Left lung (tissue), 4 donors: ENCODE measurements at regions not wholly inside any gene's neighbourhood (a gene's known extent, or its start where the extent isn't known, plus 50 kb on each side); places are given as distances from the start of the nearest gene placed in this dataset.
"Not testable (repeated sequence)": the region's sequence is repeated elsewhere in the genome, so short reads cannot be mapped to it uniquely, and the experiment has no call there.

Experiments used
- ATAC-seq: fragments of 200-7000 bp; cut with Tn5 transposase; one replicate; pipeline ENCODE4 v1.9.1; 2020; ENCODE audit warnings: moderate library complexity
- DNase-seq, 4 donors: peaks; one replicate each; pipeline ENCODE4 v3.0.0-alpha.2; 2013 to 2020
- H3K27ac ChIP-seq, 2 donors: fragments of 200-600 bp; sonication (generic) in 1 of 2; one replicate each; pipeline versions ENCODE4 v1.5.0 to v1.8.0; 2020 to 2021
- H3K27me3 ChIP-seq, 2 donors: fragments of 200-600 bp; sonication (generic) in 1 of 2; one replicate each; pipeline versions ENCODE4 v1.5.0 to v1.8.0; 2020 to 2021
- H3K36me3 ChIP-seq, 2 donors: fragments of 200-600 bp; sonication (generic) in 1 of 2; one replicate each; pipeline versions ENCODE4 v1.5.0 to v1.8.0; 2020 to 2021
- H3K4me1 ChIP-seq, 2 donors: fragments of 200-600 bp; one replicate each; pipeline ENCODE4 v1.8.0; 2021
- H3K4me3 ChIP-seq, 2 donors: fragments of 200-600 bp; sonication (generic) in 1 of 2; one replicate each; pipeline versions ENCODE4 v1.5.0 to v1.8.0; 2020 to 2021; ENCODE audit warnings: mild to moderate bottlenecking in 1 of 2
- H3K9me3 ChIP-seq, 2 donors: fragments of 200-600 bp; sonication (generic) in 1 of 2; one replicate each; pipeline versions ENCODE4 v1.5.0 to v1.8.0; 2020 to 2021
- intact Hi-C, 2 donors: fragments of 100-400 bp; cut with DNase I; formaldehyde crosslinking; loops; one replicate each; pipeline versions ENCODE4 v1.11.2 to v1.14.2; 2022
- TF ChIP-seq, protein P1 (sequence below), 2 donors: fragments of 200-600 bp; sonication (generic) in 1 of 2; IDR thresholded peaks; one replicate each; pipeline versions ENCODE4 v1.5.0 to v1.8.0; 2021; ENCODE audit warnings: antibody characterized with exemption in 2 of 2
- donor health status: DM: no; HTN: yes; CAD: no.
- donor health status: DM: no; HTN: no; CAD: no.

DNA sequence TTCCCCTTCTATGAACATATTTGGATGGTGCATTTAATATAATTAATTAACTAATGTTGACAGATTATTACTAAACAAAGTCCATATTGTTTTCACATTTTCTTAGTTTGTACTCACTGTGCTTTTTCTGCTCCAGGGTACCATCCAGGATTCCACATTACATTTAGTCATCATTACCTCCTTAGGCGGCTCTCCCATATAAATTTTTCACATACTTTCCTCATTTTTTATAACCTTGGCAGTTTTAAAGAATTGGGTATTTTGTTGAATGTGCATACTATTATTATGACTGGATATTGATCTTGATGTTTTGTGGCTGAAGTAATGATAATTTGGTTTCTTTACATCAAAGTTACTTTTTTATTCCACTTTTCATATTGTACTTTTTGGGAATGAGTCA, 755.6 kb upstream of the ANO3 start:
- ATAC-seq (no peak), DNase-seq (no peak)
- TF ChIP-seq, protein P1, sequence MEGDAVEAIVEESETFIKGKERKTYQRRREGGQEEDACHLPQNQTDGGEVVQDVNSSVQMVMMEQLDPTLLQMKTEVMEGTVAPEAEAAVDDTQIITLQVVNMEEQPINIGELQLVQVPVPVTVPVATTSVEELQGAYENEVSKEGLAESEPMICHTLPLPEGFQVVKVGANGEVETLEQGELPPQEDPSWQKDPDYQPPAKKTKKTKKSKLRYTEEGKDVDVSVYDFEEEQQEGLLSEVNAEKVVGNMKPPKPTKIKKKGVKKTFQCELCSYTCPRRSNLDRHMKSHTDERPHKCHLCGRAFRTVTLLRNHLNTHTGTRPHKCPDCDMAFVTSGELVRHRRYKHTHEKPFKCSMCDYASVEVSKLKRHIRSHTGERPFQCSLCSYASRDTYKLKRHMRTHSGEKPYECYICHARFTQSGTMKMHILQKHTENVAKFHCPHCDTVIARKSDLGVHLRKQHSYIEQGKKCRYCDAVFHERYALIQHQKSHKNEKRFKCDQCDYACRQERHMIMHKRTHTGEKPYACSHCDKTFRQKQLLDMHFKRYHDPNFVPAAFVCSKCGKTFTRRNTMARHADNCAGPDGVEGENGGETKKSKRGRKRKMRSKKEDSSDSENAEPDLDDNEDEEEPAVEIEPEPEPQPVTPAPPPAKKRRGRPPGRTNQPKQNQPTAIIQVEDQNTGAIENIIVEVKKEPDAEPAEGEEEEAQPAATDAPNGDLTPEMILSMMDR (IDR thresholded peaks at IDR 0.05): no peak
- Histone ChIP-seq H3K27ac (no peak overlapping the region), H3K27me3 (no peaks in the 10 kb centered on the region), H3K4me1 (no peaks in the 10 kb centered on the region), H3K36me3 (no peaks in the 10 kb centered on the region), H3K9me3 (no peaks in the 10 kb centered on the region), H3K4me3 (no peak overlapping the region)
- intact Hi-C loops: no loop called here

DNA sequence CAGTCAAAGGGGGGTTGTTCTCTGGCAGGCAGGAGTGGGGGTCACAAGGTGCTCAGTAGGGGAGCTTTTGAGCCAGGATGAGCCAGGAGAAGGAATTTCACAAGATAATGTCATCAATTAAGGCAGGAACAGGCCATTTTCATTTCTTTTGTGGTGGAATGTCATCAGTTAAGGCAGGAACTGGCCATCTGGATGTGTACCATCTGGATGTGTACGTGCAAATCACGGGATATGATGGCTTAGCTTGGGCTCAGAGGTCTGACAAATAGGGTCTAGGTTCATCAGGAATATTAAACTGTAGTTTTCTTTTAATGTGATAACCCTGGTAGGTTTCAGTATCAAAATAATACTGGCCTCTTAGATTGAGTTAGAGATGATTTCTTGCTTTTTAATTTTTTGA, 752.4 kb upstream of the ANO3 start:
- H3K9me3 ChIP-seq, DNase-seq, H3K27ac ChIP-seq, H3K4me1 ChIP-seq, ATAC-seq, H3K36me3 ChIP-seq, H3K4me3 ChIP-seq, H3K27me3 ChIP-seq, intact Hi-C loops: not testable (repeated sequence)

DNA sequence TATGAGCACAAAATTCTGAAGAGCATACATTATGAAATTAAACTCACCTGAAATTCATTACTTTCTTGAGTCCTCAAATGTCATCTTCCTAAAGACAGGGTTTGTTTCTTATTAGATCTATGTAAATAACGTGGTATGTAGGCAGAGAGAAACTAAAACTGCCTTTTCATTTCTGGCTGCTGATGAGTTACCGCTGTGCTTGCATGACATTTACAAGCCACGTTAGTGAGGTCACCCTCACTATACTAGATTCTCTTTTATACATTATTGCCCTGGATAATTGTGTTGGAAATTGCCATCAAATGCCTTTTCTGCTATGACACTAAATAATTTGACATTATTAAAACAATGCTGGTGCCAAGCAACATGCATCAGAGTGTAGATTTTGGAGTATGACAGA, 748.3 kb upstream of the ANO3 start:
- no peaks in the 10 kb centered on the region for H3K36me3 ChIP-seq

DNA sequence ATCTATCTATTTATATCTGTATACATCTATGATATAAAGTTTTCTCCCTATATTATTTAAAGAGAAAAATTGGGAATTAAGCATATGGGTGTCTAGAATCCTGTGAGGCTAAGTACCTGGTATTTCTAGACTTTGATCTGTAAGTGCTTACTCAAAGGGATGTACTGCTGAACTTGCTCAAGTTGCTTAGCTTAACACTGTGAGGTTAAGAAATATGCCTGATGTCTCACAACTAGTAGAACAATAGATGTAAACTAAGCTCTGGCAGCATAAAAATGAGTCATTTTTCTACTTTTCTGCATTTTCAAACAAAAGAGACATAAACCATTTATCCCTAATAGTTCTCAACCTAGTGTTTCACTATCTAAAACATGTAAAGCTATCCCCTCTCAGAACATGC, 744.4 kb upstream of the ANO3 start:
- H3K36me3 ChIP-seq: no peaks in the 10 kb centered on the region
- peaks cover 0 to 10% of the 10 kb centered on the region in 2 donors for H3K9me3 ChIP-seq
- TF ChIP-seq, protein P1 (IDR thresholded peaks at IDR 0.05): no peak
- no peak overlapping the region for H3K27ac ChIP-seq
- ATAC-seq: no peak
- intact Hi-C loops: no loop called here
- no peak overlapping the region for H3K4me3 ChIP-seq
- H3K4me1 ChIP-seq: no peaks in the 10 kb centered on the region
- no peaks in the 10 kb centered on the region for H3K27me3 ChIP-seq
- no peak for DNase-seq

More for the DNA sequence above, 748.3 kb upstream of the ANO3 start:
- DNase-seq (no peak), ATAC-seq (no peak)
- TF ChIP-seq, protein P1 (IDR thresholded peaks at IDR 0.05): no peak
- H3K27me3 ChIP-seq: no peaks in the 10 kb centered on the region
- H3K27ac ChIP-seq: no peak overlapping the region
- intact Hi-C loops: no loop called here
- no peak overlapping the region for H3K4me3 ChIP-seq
- peaks cover 0 to 5% of the 10 kb centered on the region in 2 donors for H3K9me3 ChIP-seq
- no peaks in the 10 kb centered on the region for H3K4me1 ChIP-seq

DNA sequence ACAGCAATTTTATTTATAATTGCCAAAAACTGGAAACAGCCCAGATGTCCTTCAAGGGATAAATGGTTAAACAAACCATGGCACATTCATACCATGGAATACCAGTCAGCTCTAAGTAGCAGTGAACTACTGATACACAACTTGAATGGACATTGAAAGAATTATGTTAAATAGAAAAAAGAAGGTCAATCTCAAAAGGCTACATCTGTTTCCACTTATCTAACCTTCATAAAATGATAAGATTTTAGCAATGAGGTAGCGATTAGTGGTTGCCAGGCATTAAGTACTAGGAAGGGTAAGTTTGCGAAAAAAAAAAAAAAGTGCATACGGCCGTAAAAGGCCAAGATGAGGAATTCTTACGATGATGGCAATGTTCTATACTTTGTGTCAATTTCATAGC, 738.7 kb upstream of the ANO3 start:
- intact Hi-C loops: no loop called here
- H3K27me3 ChIP-seq: no peaks in the 10 kb centered on the region
- DNase-seq (no peak), ATAC-seq (no peak)
- H3K4me3 ChIP-seq: no peak overlapping the region
- H3K36me3 ChIP-seq: no peaks in the 10 kb centered on the region
- peaks cover 0 to 6% of the 10 kb centered on the region in 2 donors for H3K9me3 ChIP-seq
- TF ChIP-seq, protein P1 (IDR thresholded peaks at IDR 0.05): no peak
- no peak overlapping the region for H3K27ac ChIP-seq
- no peaks in the 10 kb centered on the region for H3K4me1 ChIP-seq

DNA sequence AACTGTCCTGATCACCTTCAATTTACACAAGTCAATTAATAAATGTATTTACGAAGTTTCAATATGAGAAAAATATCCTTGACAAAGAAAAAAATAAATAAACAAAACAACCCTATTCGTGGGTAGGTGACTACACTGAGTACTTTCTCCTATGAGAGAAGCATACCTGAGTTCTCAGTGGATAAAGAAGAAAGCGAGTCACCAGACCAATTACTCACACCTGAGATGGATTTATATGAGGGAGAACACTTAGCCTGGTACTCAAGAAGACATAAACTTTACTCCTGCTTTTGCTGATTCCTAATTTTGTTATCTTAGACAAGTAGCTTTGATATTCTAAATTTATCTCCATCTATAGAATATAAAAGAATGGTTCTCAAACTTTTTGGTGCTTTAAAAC, 735.2 kb upstream of the ANO3 start:
- Histone ChIP-seq H3K9me3 (no peaks in the 10 kb centered on the region), H3K27me3 (no peaks in the 10 kb centered on the region), H3K4me1 (no peaks in the 10 kb centered on the region), H3K36me3 (no peaks in the 10 kb centered on the region), H3K4me3 (no peak overlapping the region), H3K27ac (no peak overlapping the region)
- ATAC-seq (no peak), DNase-seq (no peak)
- TF ChIP-seq, protein P1 (IDR thresholded peaks at IDR 0.05): no peak
- intact Hi-C loops: no loop called here
